ENCODE measurements at regions not wholly inside any gene's neighbourhood (a gene's known extent, or its start where the extent isn't known, plus 50 kb on each side); places are given as distances from the start of the nearest gene placed in this dataset.
"Not testable (repeated sequence)": the region's sequence is repeated elsewhere in the genome, so short reads cannot be mapped to it uniquely, and the experiment has no call there.

GRCh38 chr2:111609146-111609844 lies 274.7 kb downstream of the ANAPC1 start:
- H3K4me3 Mint-ChIP-seq; ATAC-seq (ENCODE audit: low read depth); intact Hi-C loops (cut with micrococcal nuclease); H3K36me3 Mint-ChIP-seq (ENCODE audit: low read depth); H3K4me1 Mint-ChIP-seq; DNase-seq; H3K9me3 Mint-ChIP-seq; H3K27ac Mint-ChIP-seq; H3K27me3 Mint-ChIP-seq; POLR2A ChIA-PET; CTCF ChIA-PET: not testable (repeated sequence)

GRCh38 chr2:111610035-111610434 lies 274.0 kb downstream of the ANAPC1 start:
- ATAC-seq (ENCODE audit: low read depth); H3K27ac Mint-ChIP-seq; CTCF ChIA-PET; H3K4me1 Mint-ChIP-seq; DNase-seq; POLR2A ChIA-PET; intact Hi-C loops (cut with micrococcal nuclease); H3K4me3 Mint-ChIP-seq; H3K27me3 Mint-ChIP-seq; H3K36me3 Mint-ChIP-seq (ENCODE audit: low read depth); H3K9me3 Mint-ChIP-seq: not testable (repeated sequence)

GRCh38 chr2:111616651-111617218 lies 267.3 kb downstream of the ANAPC1 start:
- POLR2A ChIA-PET, result no interaction called here

GRCh38 chr2:111617299-111618225 lies 266.4 kb downstream of the ANAPC1 start:
- intact Hi-C loops (cut with micrococcal nuclease), result no loop called here
- no peak for TF ChIP-seq CTCF (IDR thresholded peaks at IDR 0.05)
- Mint-ChIP-seq H3K27ac (no peak overlapping the region), H3K4me3 (no peak overlapping the region), H3K9me3 (no peaks in the 10 kb centered on the region), H3K4me1 (no peaks in the 10 kb centered on the region), H3K36me3 (ENCODE audit: low read depth) (no peaks in the 10 kb centered on the region), H3K27me3 (peaks cover 2% of the 10 kb centered on the region)
- POLR2A ChIA-PET, result no interaction called here
- DNase-seq (no peak), ATAC-seq (ENCODE audit: low read depth) (no peak)
- CTCF ChIA-PET, result no interaction called here

More at GRCh38 chr2:111616651-111617218, 267.3 kb downstream of the ANAPC1 start:
- CTCF ChIA-PET, result no interaction called here
- DNase-seq (no peak), ATAC-seq (ENCODE audit: low read depth) (no peak)
- TF ChIP-seq CTCF (IDR thresholded peaks at IDR 0.05), result no peak
- Mint-ChIP-seq H3K4me1 (no peaks in the 10 kb centered on the region), H3K9me3 (no peaks in the 10 kb centered on the region), H3K36me3 (ENCODE audit: low read depth) (no peaks in the 10 kb centered on the region), H3K4me3 (no peak overlapping the region), H3K27me3 (peaks cover 2% of the 10 kb centered on the region), H3K27ac (no peak overlapping the region)
- intact Hi-C loops (cut with micrococcal nuclease), result no loop called here

DNA sequence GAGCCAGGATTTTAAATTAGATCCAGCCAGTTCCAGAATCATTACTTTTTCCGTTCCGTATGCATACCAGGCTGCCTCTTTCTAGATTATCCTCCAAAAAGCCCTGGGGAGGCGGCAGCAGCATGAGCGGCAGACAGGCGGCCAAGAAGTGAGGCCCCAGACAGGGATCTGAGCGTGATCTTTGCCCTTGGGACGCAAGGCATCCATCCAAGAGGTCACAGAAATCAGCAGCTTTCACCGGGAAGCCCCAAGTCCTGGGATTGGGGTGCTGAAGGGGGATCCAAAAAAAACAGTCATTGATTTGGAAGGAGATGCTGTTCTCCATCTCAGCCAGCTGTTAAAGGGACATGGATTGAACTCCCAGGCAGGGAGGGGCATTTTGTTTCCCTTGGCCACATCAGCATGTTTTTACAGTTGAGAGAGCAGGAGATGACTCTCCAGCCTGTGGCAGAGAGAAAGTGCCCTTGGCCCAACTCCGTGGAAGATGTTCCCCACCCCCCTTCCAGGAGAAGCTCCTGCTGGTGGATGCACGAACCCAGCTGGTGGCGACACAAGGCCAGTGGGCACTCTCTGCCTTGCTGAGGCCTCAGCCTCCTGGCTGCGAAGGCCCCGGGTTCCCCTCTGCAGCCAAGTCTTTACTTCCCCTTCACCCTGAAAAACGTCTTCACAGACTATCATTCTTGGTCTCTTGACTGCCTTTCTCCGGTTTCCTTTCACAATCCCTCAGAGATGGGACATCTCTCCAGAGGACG lies 265.6 kb downstream of the ANAPC1 start:
- ATAC-seq (ENCODE audit: low read depth), result no peak
- peaks cover 2% of the 10 kb centered on the region for H3K27me3 Mint-ChIP-seq
- H3K9me3 Mint-ChIP-seq, result no peaks in the 10 kb centered on the region
- no peaks in the 10 kb centered on the region for H3K36me3 Mint-ChIP-seq (ENCODE audit: low read depth)
- no peak overlapping the region for H3K4me3 Mint-ChIP-seq
- intact Hi-C loops (cut with micrococcal nuclease), result no loop called here
- no peak overlapping the region for H3K27ac Mint-ChIP-seq
- DNase-seq, result no peak
- TF ChIP-seq CTCF (IDR thresholded peaks at IDR 0.05), result no peak
- H3K4me1 Mint-ChIP-seq, result no peaks in the 10 kb centered on the region
- ChIA-PET CTCF (no interaction called here), POLR2A (no interaction called here)

Data from activated B cell treated with CpG ODN at 0.5 μM for 24 hours (primary cell).